GM18907 (cell line): ENCODE measurements at regions not wholly inside any gene's neighbourhood (a gene's known extent, or its start where the extent isn't known, plus 50 kb on each side); places are given as distances from the start of the nearest gene placed in this dataset.

ENCODE experiments used
- ATAC-seq: cut with Tn5 transposase; IDR thresholded peaks from one replicate; pipeline ENCODE4 v1.9.1; 2021; ENCODE audit warnings: mild to moderate bottlenecking, moderate library complexity; ENCODE audit not compliant: unreplicated experiment

DNA sequence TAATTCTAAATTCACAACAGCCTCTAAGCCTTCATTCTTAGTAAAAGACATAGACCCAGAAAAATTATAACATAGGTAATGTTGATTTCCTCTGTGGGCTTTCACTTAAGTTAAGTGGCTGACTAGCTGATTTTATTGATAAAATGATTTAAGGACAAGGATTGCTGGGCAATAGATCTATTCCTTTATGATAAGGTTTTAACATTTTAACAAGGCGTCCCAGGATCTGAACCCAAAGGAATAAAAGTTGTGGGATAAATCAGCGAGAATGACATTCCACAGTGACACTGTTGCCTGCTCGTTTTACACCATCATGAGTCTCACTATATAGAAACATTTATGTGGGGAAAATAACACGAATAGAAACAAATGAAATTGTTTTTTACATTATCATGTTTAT lies 1151.0 kb downstream of the ZPLD1 start:
- no peak for ATAC-seq

DNA sequence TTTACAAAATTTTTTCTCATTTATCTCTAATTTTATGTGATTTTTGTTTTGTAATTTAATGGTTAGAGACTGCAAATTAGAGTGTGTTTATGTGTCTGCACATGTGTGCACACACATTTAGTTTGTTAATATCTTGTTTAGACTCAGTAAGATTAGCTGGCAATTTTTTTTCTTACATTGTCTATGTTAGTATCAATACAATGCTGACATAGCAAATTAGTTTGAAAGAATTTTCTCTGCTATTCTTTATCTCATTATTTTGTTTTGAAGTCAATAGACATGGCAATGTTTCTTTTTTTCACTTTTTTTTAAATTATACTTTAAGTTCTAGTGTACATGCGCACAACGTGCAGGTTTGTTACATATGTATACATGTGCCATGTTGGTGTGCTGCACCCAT lies 1155.0 kb downstream of the ZPLD1 start:
- no peak for ATAC-seq

DNA sequence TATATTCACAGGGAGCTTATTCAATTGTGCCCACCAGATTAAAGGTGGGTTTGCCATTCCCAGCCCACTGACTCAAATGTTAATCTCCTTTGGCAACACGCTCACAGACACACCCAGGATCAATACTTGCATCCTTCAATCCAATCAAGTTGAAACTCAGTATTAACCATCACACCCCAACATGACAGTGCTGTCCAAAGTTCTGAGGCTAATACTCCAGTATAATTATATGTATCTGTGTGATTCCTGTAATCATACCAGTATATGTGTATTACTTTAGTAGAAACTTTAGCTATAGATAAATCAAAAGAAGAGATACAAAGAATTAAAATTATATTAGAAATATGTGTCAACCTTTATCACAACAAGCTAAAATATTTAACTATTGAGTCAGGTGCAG lies 1166.0 kb downstream of the ZPLD1 start:
- no peak for ATAC-seq

DNA sequence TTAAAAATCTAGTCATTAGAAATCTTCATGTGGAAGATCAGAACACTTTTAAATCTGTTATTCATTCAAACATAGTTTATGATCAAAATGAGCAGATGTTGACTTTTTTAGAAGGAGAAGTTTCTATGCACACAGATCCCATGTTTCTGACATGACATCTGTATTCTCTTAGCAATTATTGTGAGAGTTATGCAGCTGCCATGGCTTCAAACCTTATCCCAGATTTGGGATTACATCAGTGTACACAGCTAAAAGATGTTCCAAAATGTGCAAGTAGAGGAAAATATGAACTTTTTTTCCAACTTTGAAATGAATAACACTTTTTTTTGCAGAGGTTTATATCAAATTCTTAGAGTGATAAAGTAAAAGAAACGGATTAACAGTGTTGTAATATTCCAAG lies 1166.9 kb downstream of the ZPLD1 start:
- no peak for ATAC-seq

DNA sequence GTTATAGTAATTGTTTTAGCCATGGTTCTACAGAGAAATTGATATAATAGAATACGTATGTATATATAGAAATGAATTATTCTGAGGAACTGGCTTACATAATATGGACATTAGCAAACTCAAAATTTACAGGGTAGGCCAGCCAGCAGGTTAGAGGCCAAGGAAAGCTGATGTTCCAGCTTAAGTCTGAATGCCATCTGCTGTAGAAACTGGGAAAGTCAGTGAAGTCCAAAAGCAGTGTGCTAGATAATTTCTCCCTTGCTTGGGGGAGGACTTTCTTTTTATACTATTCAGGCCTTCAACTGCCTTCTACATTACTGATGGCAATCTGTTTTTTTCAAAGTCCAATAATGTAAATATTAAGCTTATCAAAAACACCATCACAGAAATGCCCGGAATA lies 1174.7 kb downstream of the ZPLD1 start:
- ATAC-seq: no peak

DNA sequence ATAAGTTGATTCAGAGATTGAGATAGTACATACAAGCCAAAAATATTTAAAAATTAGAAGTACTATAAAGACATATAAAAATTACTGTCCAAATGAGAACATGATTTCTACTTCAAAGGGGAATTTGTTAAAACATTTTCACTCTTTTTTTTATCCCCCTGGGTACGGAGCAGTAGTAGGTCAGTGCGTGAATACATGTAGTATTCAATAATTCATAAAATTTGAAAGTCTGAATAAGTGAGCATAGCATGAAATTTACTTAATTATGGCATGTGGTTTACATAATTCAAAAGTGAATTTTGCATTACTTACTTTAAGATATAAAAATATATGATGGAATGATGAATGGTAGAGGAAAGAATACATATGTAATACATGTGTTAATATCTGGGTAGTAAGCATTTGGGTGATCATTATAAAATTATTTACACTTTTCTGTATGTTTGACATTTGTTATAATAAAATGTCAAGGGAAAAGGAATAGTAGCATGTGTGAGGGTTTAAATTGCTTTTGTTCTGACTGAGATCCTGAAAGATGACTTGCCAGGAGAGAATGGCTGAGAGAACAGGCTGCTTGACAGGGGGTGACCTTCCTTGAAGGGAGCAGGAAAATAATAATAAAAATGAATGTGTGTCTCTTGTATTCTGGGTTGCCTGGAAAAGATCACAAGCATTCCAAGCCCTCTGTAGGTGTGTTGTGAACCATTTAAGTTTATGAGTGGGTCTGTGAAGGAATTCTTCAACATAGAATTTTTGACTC lies 1178.8 kb downstream of the ZPLD1 start:
- ATAC-seq: no peak

DNA sequence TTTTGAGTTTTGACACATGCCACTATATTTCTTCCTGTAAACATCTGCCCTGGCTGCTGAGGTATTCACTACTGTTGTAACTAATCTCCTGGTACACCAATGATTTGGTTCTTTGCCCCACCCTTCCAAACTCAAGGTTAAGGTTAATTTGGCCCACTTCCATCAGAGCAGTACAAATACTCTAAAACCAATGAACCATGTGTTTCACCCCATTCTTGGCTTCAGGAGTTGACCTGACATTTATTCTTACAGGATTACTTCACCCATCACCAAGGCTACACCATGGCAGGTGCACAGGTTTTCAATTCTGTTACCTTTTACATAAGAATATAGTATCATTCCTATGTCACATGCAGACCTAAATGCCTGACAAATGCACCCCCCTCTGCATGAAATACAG lies 1179.9 kb downstream of the ZPLD1 start:
- ATAC-seq: no peak

DNA sequence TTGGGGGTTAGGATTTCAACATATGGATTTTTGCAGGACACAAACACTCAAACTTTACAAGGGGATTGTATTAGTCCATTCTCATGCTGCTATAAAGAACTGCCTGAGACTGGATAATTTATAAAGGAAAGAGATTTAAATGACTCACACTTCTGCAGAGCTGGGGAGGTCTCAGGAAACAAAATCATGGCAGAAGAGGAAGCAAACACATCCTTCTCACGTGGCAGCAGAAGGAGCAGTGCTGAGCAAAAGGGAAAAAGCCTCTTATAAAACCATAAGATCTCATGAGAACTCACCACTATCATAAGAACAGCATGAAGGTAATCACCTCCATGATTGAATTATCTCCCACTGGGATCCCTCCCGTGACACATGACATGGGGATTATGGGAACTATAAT lies 1183.1 kb downstream of the ZPLD1 start:
- no peak for ATAC-seq

DNA sequence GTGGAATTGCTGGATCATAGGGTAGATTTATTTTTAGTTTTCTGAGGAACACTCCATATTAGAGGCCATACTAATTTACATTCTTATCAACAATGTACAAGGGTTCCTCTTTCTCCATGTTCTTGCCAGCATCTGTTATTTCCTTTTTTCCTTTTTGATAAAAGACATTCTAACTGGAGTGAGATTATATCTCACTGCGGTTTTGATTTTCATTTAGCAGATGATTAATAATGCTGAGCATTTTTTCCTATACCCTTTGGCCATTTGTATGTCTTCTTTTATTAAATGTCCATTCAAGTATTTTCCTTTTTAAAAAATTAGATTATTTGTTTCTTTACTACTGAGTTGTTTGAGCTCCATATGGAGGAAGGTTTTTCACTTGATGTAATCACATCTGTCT lies 1189.5 kb downstream of the ZPLD1 start:
- ATAC-seq: no peak

DNA sequence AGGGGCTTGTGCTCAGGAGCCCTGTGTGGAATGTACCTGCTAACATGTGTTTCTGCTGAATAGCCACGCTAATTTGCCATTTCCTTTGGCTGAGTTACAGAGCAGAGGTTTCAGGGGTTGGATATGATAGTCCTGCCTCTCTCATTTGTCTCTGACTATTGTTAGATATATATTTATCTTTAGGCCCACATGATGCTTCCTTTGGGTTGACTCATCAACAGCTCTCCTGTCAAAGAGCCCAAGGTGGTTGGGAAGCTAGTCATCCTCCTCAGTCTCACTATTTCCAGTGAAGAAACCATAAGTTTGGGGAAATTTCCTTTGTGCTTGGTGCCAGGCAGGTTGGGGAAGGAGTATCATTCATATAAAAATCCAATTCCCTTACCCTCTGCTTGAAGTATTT lies 1194.6 kb downstream of the ZPLD1 start:
- ATAC-seq: no peak

DNA sequence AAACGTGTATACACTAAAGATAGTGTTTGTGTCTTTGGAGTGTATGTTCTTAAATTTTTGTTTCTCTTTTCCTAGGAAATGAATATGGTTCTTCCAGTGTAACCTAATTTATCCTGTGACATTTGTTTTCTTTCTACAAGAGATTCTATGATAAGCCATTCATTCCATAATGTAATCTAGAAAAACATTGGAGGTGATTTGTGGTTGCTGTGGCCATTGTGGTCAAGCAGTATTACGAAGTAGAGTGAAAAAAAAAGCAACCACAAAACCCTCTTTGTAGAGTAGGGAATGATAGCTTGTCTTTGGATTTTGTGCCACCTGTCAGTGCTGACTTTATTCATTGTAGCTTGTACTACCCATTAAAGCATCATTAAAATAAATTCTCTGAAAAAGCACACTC lies 1209.6 kb downstream of the ZPLD1 start:
- no peak for ATAC-seq

DNA sequence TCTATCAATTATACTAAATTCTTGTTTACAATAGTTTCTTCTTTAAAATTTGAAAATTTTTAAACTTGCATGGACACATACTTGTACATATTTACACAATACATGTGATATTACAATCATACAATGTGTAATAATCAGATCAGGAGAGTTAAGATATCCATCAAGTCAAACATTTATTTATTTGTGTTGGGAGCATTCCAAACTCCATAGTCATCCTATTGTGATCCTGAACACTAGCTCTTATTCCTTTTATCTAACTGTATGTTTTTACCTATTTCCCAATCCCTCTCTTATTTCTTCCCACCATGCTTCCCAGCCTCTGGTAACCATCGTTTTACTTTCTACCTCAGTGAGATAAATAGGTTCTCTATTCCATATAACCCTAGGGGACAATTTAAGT lies 1219.2 kb downstream of the ZPLD1 start:
- no peak for ATAC-seq

DNA sequence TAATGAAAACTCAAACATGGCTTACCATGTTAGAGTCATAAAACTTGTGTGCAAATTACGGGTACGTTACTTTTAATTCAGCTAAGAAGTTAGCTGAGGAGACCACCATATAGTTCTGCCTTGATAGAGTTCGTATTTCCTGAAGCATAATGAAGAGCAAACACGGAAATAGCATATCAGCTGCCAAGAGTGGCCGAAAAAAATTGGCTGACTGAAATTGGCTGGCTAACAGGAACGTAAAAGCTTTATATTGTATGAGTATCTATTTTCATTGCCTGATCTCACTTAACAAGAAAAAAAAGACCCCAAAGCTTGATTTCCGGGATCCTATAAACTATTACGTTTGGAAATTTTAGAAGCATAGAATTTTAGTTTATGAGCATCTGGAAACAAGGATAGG lies 1222.9 kb downstream of the ZPLD1 start:
- ATAC-seq: no peak

DNA sequence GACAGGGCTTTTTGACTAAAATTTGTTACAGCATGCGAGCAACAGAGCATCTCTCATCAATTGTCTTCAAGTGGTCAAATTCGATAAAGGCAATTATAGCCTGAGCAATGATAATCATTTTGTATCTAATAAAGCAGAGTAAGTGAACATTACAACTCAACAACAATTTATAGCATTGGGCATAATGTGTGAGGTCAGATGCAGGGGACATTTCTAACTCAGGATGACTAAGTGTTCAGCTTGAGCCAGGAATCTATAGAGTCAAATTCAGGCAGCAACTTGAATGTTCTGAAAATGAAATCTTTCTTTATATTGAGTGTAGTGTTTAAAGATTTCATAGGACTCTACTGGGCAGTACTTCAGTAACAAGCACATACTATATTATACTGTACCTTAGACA lies 1226.0 kb downstream of the ZPLD1 start:
- ATAC-seq: no peak

DNA sequence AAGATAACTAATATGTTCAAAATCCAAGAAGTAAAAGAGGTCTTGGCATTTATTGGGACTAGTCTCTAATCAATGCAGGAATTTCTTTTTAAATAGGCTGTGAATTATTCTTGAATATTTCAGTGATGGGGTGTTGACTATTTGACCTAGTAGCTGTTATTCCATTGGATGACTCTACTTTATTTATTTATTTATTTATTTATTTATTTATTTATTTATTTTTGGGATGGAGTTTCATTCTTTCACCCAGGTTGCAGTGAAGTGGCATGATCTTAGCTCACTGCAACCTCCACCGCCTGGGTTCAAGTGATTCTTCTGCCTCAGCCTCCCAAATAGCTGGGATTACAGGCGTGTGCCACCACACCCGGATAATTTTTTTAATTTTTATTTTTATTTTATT lies 1227.8 kb downstream of the ZPLD1 start:
- ATAC-seq: no peak

DNA sequence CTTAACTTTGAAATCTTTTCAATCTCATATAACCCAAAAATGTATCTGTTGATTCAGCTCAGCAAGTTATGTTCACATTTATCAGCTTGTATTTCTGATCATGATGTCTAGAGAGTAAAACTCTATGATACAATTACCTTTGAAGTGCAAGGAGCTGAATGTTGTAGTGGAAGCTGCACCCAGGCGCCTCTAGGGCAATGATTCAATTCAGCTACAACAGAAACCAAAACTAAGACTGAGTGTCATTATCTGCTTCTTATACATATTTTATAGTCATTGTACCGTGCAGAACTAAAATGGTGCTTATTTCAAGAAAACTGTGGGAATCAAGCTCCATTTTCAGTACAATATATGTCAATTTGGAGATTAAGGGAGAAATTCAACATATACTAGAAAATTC lies 1237.5 kb downstream of the ZPLD1 start:
- no peak for ATAC-seq

DNA sequence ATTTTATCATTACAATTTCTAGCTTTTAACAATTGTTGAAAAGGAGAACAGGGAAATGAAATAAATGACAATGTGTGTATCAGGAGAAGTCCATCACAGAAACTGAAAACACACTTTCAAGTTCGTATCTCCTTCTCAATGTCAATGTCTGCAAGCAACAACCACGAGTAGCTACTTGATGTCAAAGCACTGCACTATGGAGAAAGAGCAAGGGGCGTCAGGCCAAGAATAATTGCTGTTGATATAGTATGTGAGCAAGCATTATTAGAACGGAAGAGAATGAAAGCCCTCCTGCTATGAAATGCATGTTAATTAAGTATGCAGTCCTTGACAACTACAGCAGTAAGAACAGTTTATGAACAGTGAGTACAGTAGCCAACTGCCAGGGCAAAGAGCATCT lies 1250.1 kb downstream of the ZPLD1 start:
- no peak for ATAC-seq

DNA sequence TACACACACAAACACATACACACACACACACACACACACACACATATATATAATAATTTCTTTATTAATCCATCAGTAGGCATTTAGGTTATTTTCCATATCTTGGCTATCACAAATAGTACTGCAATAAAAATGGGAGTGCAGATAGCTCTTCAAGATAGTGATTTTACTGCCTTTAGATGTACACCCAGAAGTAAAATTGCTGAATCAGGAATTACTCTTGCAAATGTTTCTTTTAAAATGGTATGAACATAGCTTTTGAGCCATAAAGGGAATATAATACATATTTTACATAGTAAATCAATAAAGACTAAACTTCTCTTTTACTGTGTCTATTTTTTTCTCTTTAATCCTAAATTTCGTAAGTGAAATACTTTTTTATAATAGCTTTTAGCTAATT lies 1251.1 kb downstream of the ZPLD1 start:
- ATAC-seq: no peak

DNA sequence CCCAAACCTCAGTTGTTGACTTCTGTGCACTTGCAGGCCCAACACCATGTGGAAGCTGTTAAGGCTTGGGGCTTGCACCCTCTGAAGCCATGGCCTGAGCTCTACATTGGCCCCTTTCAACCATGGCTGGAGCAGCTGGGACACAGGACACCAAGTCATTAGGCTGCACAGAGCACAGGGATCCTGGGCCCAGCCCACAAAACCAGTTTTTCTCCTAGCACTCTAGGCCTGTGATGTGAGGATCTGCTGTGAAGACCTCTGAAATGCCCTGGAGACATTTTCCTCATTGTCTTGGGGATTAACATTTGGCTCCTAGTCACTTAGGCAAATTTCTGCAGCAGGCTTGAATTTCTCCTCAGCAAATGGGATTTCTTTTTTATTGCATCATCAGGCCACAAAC lies 1255.7 kb downstream of the ZPLD1 start:
- ATAC-seq: no peak

DNA sequence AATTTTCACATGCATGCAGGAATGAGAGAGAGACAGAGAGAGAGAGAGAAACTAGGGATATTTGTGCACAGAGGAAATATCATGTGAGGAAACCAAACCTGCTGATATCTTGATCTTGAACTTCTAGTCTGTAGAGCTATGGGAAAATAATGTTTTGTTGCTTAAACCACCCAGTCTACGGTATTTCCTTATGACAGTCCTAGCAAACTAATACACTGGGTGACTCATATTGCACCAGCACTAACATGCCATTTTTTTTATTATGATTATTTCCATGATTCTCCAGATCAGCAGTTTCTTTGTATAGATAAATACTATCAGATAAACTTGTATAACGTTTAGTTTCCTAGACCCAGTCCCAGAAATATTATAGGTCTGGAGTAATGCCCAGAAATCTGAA lies 1259.0 kb downstream of the ZPLD1 start:
- no peak for ATAC-seq

DNA sequence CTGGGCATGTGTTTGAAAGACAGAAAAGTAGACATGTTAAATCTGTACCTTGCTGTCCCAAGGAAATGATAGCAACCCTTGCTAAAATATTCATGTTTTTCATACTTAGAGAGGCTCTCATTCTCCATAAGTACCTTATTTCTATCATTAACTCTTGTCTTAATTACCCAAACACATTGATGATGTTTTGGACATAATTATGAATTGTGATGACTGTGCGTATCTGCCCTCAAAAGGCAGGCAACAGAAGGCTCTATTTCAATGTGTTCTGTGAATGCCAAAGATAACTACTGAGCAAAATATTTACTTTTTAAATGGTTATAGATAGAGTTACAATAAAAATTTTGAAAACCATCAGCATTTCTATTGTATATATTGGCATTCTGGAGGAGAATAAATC lies 1263.8 kb downstream of the ZPLD1 start:
- no peak for ATAC-seq

DNA sequence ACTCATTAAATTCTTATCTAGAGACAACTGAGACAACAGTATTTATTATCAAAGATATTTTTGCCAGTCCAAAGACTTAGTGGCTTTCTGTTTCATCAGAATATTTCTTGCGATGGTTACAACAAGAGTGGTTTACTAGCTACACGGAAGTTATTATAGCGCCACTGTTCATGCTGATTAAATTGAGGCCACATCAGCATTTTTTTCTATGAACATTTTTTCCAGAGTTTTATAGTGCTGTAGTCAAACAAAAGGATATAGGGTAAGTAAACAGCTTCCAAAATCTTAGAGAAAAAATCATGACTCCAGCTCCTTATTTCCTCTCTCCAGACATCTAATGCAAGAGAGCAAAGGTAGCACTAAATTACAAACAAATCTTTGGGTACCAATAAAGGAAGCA lies 1264.4 kb downstream of the ZPLD1 start:
- no peak for ATAC-seq

DNA sequence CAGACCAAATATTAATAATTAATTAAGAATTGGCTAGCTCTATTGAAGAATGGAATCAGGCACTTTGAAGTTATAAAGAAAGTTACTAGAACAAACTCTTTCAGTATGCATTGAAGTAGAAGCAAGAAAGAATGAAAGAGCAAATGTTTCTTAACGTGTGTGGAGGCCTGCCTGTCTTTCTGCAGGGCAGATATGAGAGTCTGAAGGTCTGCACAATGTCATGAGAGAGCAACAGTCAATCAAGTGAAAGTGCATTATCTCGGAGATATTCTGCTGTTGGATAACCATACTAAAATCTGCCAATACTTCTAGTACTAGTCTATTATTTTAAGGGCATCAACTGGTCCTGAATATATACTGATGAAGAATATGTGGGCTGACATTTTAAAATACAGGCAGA lies 1270.8 kb downstream of the ZPLD1 start:
- ATAC-seq: no peak
